ENCODE measurements at regions not wholly inside any gene's neighbourhood (a gene's known extent, or its start where the extent isn't known, plus 50 kb on each side); places are given as distances from the start of the nearest gene placed in this dataset.

GRCh38 chr6:14944593-14944992, 301.3 kb upstream of the JARID2 start:
- TF ChIP-seq CTCF (IDR thresholded peaks at IDR 0.05; ENCODE audit: insufficient read depth, low read depth, low read length) (no peak), EZH2 (IDR thresholded peaks at IDR 0.05; ENCODE audit: insufficient read depth, low read length) (no peak)
